Progenitor cell of endocrine pancreas (in vitro differentiated cells): ENCODE measurements at regions not wholly inside any gene's neighbourhood (a gene's known extent, or its start where the extent isn't known, plus 50 kb on each side); places are given as distances from the start of the nearest gene placed in this dataset.
A peak's percentile ranks its signal among the peaks of the same experiment; 100 is the strongest.

Source experiments
- DNase-seq: peaks from one replicate; pipeline ENCODE4 v3.0.0; 2021; ENCODE audit warnings: low spot score; ENCODE audit not compliant: unreplicated experiment
- H3K27ac Mint-ChIP-seq: 2 replicates; pipeline ENCODE4 v1.8.0; 2021; ENCODE audit warnings: mild to moderate bottlenecking, moderate library complexity, mixed read lengths
- H3K27me3 Mint-ChIP-seq: 2 replicates; pipeline ENCODE4 v1.8.0; 2021; ENCODE audit warnings: mixed read lengths
- H3K36me3 Mint-ChIP-seq: 2 replicates; pipeline ENCODE4 v1.8.0; 2022; ENCODE audit warnings: mixed read lengths; ENCODE audit not compliant: insufficient read depth
- H3K4me1 Mint-ChIP-seq: 2 replicates; pipeline ENCODE4 v1.8.0; 2021; ENCODE audit warnings: low read depth, mixed read lengths
- H3K4me3 Mint-ChIP-seq: 2 replicates; pipeline ENCODE4 v1.8.0; 2021; ENCODE audit warnings: low read depth, mild to moderate bottlenecking, moderate library complexity, mixed read lengths
- H3K9me3 Mint-ChIP-seq: 2 replicates; pipeline ENCODE4 v1.8.0; 2021; ENCODE audit warnings: low read depth, mixed read lengths
- CTCF ChIP-seq: fragments of 200-600 bp; sonication (generic); IDR thresholded peaks from one replicate; pipeline ENCODE4 v1.5.0; 2021; ENCODE audit warnings: antibody characterized with exemption, mild to moderate bottlenecking; ENCODE audit not compliant: unreplicated experiment

- Mint-ChIP-seq H3K9me3 (no peaks in the 10 kb centered on the region), H3K27ac (no peak overlapping the region), H3K27me3 (no peaks in the 10 kb centered on the region), H3K4me3 (no peak overlapping the region), H3K36me3 (no peaks in the 10 kb centered on the region), H3K4me1 (peaks cover 33% of the 10 kb centered on the region)
- no peak for TF ChIP-seq CTCF
- DNase-seq = no peak
These were observed 52.0 kb upstream of the RPL11 start for GRCh38 chr1:23639460-23640095.

GRCh38 chr1:23638786-23639241 is 52.8 kb upstream of the RPL11 start:
- Mint-ChIP-seq H3K9me3 (no peaks in the 10 kb centered on the region), H3K4me3 (no peak overlapping the region), H3K4me1 (peaks cover 28% of the 10 kb centered on the region), H3K27me3 (no peaks in the 10 kb centered on the region), H3K36me3 (no peaks in the 10 kb centered on the region), H3K27ac (peak overlapping the region; percentile 67)
- no peak for TF ChIP-seq CTCF
- no peak for DNase-seq

- H3K4me3 Mint-ChIP-seq = no peak overlapping the region
- DNase-seq = no peak
These were observed 53.4 kb upstream of the RPL11 start for GRCh38 chr1:23638188-23638619.

GRCh38 chr1:23636009-23636408 is 55.6 kb upstream of the RPL11 start:
- TF ChIP-seq CTCF = no peak
- Mint-ChIP-seq H3K4me1 (peaks cover 25% of the 10 kb centered on the region), H3K4me3 (no peak overlapping the region), H3K36me3 (no peaks in the 10 kb centered on the region), H3K9me3 (no peaks in the 10 kb centered on the region), H3K27ac (no peak overlapping the region), H3K27me3 (no peaks in the 10 kb centered on the region)
- no peak for DNase-seq

More at GRCh38 chr1:23638188-23638619, 53.4 kb upstream of the RPL11 start:
- peaks cover 25% of the 10 kb centered on the region for H3K4me1 Mint-ChIP-seq
- peak overlapping the region; percentile 67 for H3K27ac Mint-ChIP-seq
- H3K27me3 Mint-ChIP-seq = no peaks in the 10 kb centered on the region
- H3K9me3 Mint-ChIP-seq = no peaks in the 10 kb centered on the region
- H3K36me3 Mint-ChIP-seq = no peaks in the 10 kb centered on the region
- no peak for TF ChIP-seq CTCF

GRCh38 chr1:23634840-23635651 is 56.6 kb upstream of the RPL11 start:
- H3K36me3 Mint-ChIP-seq = no peaks in the 10 kb centered on the region
- H3K27ac Mint-ChIP-seq = peak overlapping the region; percentile 81
- H3K9me3 Mint-ChIP-seq = no peaks in the 10 kb centered on the region
- peaks cover 25% of the 10 kb centered on the region for H3K4me1 Mint-ChIP-seq
- no peaks in the 10 kb centered on the region for H3K27me3 Mint-ChIP-seq
- peak; percentile 84 for TF ChIP-seq CTCF
- peak; percentile 36 for DNase-seq
- no peak overlapping the region for H3K4me3 Mint-ChIP-seq
